K562 (cell line): ENCODE measurements at regions not wholly inside any gene's neighbourhood (a gene's known extent, or its start where the extent isn't known, plus 50 kb on each side); places are given as distances from the start of the nearest gene placed in this dataset.

Experiments used
- ATAC-seq: fragments of 200-7000 bp; cut with Tn5 transposase; 3 replicates; pipeline ENCODE4 v1.9.1; 2020; ENCODE audit warnings: moderate library complexity
- BruUV-seq: library from RNA; stranded (reverse); fragments of 400-500 nt; replicated peaks from 2 replicates; lab custom pipeline; 2021; lab: Mats Ljungman, UMichigan
- CTCF ChIA-PET: fragments of 300-600 bp; formaldehyde crosslinking; extraction: SDS; loops from one replicate; lab custom pipeline; 2021; ENCODE audit warnings: low intra/inter-chr PET ratio; lab: Yijun Ruan, JAX
- POLR2A ChIA-PET: fragments of 300-600, 350-650 bp; sonication (Branson Sonifier 250); formaldehyde crosslinking; extraction: SDS; loops from one replicate; lab custom pipeline; 2021; ENCODE audit warnings: antibody characterized with exemption, inconsistent platforms; lab: Yijun Ruan, JAX
- DNase-seq, 4 experiments: peaks; one replicate each; pipeline versions ENCODE4 v3.0.0 to v3.0.0-alpha.2; 2011 to 2018; ENCODE audit warnings: low spot score in 3 of 4, mixed read lengths in 3 of 4; ENCODE audit errors: extremely low read depth in 1 of 4
- FAIRE-seq: peaks from 2 replicates; lab custom pipeline; 2011; peaks lifted over from hg19 to GRCh38; lab: Jason Lieb, UNC
- H2AFZ ChIP-seq: 2 replicates; pipeline ENCODE4 v1.6.0; 2011; ENCODE audit warnings: low read depth, low read length, control low read depth, inconsistent platforms
- H3K27ac ChIP-seq: fragments of 200-600 bp; 3 replicates; pipeline ENCODE4 v1.8.0; 2011; ENCODE audit warnings: low read depth, mild to moderate bottlenecking, control low read depth, inconsistent platforms, low read length, moderate library complexity, mixed read lengths; ENCODE audit errors: extremely low read depth
- H3K27me3 ChIP-seq, 2 experiments: fragments of 300-600 bp in 1 of 2; 2 replicates in 1 of 2; 3 replicates in 1 of 2; pipeline versions ENCODE4 v1.6.0 to v1.8.0; 2011; ENCODE audit warnings: inconsistent platforms in 2 of 2, low read length in 2 of 2, mild to moderate bottlenecking in 1 of 2, mixed read lengths in 1 of 2, moderate library complexity in 1 of 2; ENCODE audit not compliant: control insufficient read depth in 2 of 2, insufficient read depth in 2 of 2
- H3K36me3 ChIP-seq: fragments of 300-600 bp; 3 replicates; pipeline ENCODE4 v1.8.0; 2011; ENCODE audit warnings: mild to moderate bottlenecking, low read length, inconsistent platforms; ENCODE audit not compliant: control insufficient read depth, insufficient read depth
- H3K4me1 ChIP-seq, 2 experiments: fragments of 200-600 bp in 1 of 2; replicated peaks in 1 of 2; 2 replicates in 1 of 2; 3 replicates in 1 of 2; pipeline versions ENCODE4 v1.5.1 to v1.8.0; 2011; ENCODE audit warnings: inconsistent platforms in 2 of 2, low read length in 2 of 2, mild to moderate bottlenecking in 1 of 2, mixed read lengths in 1 of 2, moderate library complexity in 1 of 2; ENCODE audit not compliant: control insufficient read depth in 2 of 2, insufficient read depth in 2 of 2
- H3K4me2 ChIP-seq: 2 replicates; pipeline ENCODE4 v1.6.1; 2011; ENCODE audit warnings: low read length, control low read depth, inconsistent platforms, mixed read lengths; ENCODE audit not compliant: insufficient read depth
- H3K4me3 ChIP-seq: fragments of 200-600 bp; sonication (generic), shearing (Covaris generic); 2 replicates; pipeline ENCODE4 v1.5.1; 2016; ENCODE audit warnings: control low read depth, inconsistent platforms
- H3K79me2 ChIP-seq: fragments of 200-600 bp; 3 replicates; pipeline ENCODE4 v1.8.0; 2011; ENCODE audit warnings: low read length, inconsistent platforms; ENCODE audit not compliant: control insufficient read depth, insufficient read depth
- H3K9ac ChIP-seq, 2 experiments: 2 replicates each; pipeline versions ENCODE4 v1.6.0 to v1.6.1; 2011; ENCODE audit warnings: low read depth in 2 of 2, low read length in 2 of 2, control low read depth in 1 of 2, inconsistent platforms in 1 of 2, mild to moderate bottlenecking in 1 of 2, mixed read lengths in 1 of 2; ENCODE audit not compliant: insufficient read depth in 1 of 2
- H3K9me1 ChIP-seq: one replicate; pipeline ENCODE4 v1.6.0; 2011; ENCODE audit warnings: inconsistent platforms, mild to moderate bottlenecking, low read length, moderate library complexity; ENCODE audit not compliant: control insufficient read depth, insufficient read depth
- H3K9me3 ChIP-seq: replicated peaks from 2 replicates; pipeline ENCODE4 v1.5.1; 2011; ENCODE audit warnings: low read depth, low read length, inconsistent platforms; ENCODE audit not compliant: control insufficient read depth, insufficient read depth
- H4K20me1 ChIP-seq: replicated peaks from 2 replicates; pipeline ENCODE4 v1.6.1; 2011; ENCODE audit warnings: low read length, inconsistent platforms, mixed read lengths; ENCODE audit not compliant: control insufficient read depth, insufficient read depth
- BCOR ChIP-seq: fragments of 450-650 bp; IDR thresholded peaks from 2 replicates; pipeline ENCODE4 v1.6.1; 2016
- WGBS: fragments of 100-300 bp; shearing (Covaris generic); methylation state at CpG from one replicate; pipeline ENCODE4 v1.1.6; 2016; ENCODE audit warnings: low coverage, mixed read lengths; ENCODE audit not compliant: insufficient coverage; ENCODE audit errors: missing lambda C conversion rate; 5-methylcytosine and 5-hydroxymethylcytosine counted together
- in situ Hi-C: fragments of 300-500 bp; cut with MboI; formaldehyde crosslinking; loops from 4 replicates; pipeline ENCODE4 v1.15.0; 2018; ENCODE audit warnings: inconsistent platforms, mixed read lengths
- intact Hi-C: fragments of 100-400 bp; cut with micrococcal nuclease; formaldehyde crosslinking; loops from 2 replicates; pipeline ENCODE4 v1.14.2; 2022
- TF ChIP-seq, protein P1 (sequence below), 3 experiments: fragments of 200-800 bp in 1 of 3; sonication (Bioruptor generic) in 1 of 3; sonication (generic) in 1 of 3; formaldehyde crosslinking in 1 of 3; IDR thresholded peaks; 2 replicates each; pipeline versions ENCODE4 v1.6.1 to v1.8.0; 2016 to 2022; ENCODE audit warnings: mild to moderate bottlenecking in 2 of 3, missing compliant biosample characterization in 2 of 3, missing genetic modification characterization in 2 of 3, missing genetic modification reagents in 1 of 3
- TF ChIP-seq, protein P2 (sequence below): sonication (generic); formaldehyde crosslinking; IDR thresholded peaks from 2 replicates; pipeline ENCODE4 v1.4.0; 2020; ENCODE audit warnings: mild to moderate bottlenecking, missing genetic modification reagents
- TF ChIP-seq, protein P3 (sequence below), 2 experiments: fragments of 450-650 bp in 1 of 2; sonication (generic) in 1 of 2; formaldehyde crosslinking in 1 of 2; IDR thresholded peaks; 2 replicates each; pipeline versions ENCODE4 v1.7.1 to v1.9.0; 2016 to 2022; ENCODE audit warnings: inconsistent platforms in 1 of 2, mild to moderate bottlenecking in 1 of 2, missing genetic modification reagents in 1 of 2

DNA sequence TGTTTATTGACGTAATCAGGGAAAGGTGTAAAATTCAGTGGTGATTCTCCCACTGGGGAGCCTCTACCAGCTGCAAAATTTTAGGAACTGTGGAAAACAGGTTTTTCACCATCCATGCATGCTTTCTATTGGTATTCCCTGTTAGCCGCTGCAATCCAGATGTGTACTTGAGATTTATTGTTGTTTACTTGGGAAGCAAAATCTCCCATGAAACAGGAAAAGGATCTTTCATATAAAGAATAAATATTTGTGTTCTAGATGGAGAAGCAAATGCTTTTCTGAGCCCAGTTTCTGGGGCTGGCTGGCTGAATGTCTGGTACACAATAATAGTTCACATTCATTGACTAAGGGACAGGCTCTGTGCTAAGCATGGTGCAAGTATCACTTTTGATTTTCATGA is 144.6 kb upstream of the RASGRP1 start:
- no peak overlapping the region for H3K4me2 ChIP-seq
- ATAC-seq (no peak), FAIRE-seq (no peak), DNase-seq (no peak)
- ChIA-PET CTCF (interaction anchor here (0.6 to 2.1 kb wide), 2 partner anchors 871 to 1047 kb away, joined by 3 to 10 read pairs; no protein-coding TSS in a partner anchor), POLR2A (no interaction called here)
- H3K9ac ChIP-seq, result no peak overlapping the region
- no TSS peak for BruUV-seq
- no peaks in the 10 kb centered on the region for H3K36me3 ChIP-seq
- intact Hi-C loops (loop anchor here (2.0 to 10.0 kb wide), 3 partner anchors 146 to 1048 kb away; partner anchors contain the start of gene THBS1), in situ Hi-C loops (no loop called here)
- H3K27me3 ChIP-seq, result peaks cover 9 to 10% of the 10 kb centered on the region in 2 experiments
- no peaks in the 10 kb centered on the region for H3K9me1 ChIP-seq
- no peaks in the 10 kb centered on the region for H3K9me3 ChIP-seq
- 0% methylated on average over 2 of the region's 2 CpGs for WGBS
- H3K4me1 ChIP-seq, result no peaks in the 10 kb centered on the region
- no peak overlapping the region for H3K27ac ChIP-seq
- no peak overlapping the region for H3K4me3 ChIP-seq
- H4K20me1 ChIP-seq, result no peaks in the 10 kb centered on the region
- TF ChIP-seq, protein P1, sequence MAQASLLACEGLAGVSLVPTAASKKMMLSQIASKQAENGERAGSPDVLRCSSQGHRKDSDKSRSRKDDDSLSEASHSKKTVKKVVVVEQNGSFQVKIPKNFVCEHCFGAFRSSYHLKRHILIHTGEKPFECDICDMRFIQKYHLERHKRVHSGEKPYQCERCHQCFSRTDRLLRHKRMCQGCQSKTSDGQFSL (CRISPR knock-in tag; IDR thresholded peaks at IDR 0.05), result no peak
- TF ChIP-seq, protein P1 (tag; IDR thresholded peaks at IDR 0.05), result no peak
- no peak for TF ChIP-seq BCOR
- TF ChIP-seq, protein P2, sequence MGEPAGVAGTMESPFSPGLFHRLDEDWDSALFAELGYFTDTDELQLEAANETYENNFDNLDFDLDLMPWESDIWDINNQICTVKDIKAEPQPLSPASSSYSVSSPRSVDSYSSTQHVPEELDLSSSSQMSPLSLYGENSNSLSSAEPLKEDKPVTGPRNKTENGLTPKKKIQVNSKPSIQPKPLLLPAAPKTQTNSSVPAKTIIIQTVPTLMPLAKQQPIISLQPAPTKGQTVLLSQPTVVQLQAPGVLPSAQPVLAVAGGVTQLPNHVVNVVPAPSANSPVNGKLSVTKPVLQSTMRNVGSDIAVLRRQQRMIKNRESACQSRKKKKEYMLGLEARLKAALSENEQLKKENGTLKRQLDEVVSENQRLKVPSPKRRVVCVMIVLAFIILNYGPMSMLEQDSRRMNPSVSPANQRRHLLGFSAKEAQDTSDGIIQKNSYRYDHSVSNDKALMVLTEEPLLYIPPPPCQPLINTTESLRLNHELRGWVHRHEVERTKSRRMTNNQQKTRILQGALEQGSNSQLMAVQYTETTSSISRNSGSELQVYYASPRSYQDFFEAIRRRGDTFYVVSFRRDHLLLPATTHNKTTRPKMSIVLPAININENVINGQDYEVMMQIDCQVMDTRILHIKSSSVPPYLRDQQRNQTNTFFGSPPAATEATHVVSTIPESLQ (CRISPR knock-in tag), result no peak
- TF ChIP-seq, protein P3, sequence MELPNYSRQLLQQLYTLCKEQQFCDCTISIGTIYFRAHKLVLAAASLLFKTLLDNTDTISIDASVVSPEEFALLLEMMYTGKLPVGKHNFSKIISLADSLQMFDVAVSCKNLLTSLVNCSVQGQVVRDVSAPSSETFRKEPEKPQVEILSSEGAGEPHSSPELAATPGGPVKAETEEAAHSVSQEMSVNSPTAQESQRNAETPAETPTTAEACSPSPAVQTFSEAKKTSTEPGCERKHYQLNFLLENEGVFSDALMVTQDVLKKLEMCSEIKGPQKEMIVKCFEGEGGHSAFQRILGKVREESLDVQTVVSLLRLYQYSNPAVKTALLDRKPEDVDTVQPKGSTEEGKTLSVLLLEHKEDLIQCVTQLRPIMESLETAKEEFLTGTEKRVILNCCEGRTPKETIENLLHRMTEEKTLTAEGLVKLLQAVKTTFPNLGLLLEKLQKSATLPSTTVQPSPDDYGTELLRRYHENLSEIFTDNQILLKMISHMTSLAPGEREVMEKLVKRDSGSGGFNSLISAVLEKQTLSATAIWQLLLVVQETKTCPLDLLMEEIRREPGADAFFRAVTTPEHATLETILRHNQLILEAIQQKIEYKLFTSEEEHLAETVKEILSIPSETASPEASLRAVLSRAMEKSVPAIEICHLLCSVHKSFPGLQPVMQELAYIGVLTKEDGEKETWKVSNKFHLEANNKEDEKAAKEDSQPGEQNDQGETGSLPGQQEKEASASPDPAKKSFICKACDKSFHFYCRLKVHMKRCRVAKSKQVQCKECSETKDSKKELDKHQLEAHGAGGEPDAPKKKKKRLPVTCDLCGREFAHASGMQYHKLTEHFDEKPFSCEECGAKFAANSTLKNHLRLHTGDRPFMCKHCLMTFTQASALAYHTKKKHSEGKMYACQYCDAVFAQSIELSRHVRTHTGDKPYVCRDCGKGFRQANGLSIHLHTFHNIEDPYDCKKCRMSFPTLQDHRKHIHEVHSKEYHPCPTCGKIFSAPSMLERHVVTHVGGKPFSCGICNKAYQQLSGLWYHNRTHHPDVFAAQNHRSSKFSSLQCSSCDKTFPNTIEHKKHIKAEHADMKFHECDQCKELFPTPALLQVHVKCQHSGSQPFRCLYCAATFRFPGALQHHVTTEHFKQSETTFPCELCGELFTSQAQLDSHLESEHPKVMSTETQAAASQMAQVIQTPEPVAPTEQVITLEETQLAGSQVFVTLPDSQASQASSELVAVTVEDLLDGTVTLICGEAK (IDR thresholded peaks at IDR 0.05), result no peak
- TF ChIP-seq, protein P3 (CRISPR knock-in tag; IDR thresholded peaks at IDR 0.05), result no peak
- H2AFZ ChIP-seq, result no peak overlapping the region
- H3K79me2 ChIP-seq, result no peaks in the 10 kb centered on the region
